Choroid plexus epithelial cell (primary cell): ENCODE measurements at regions not wholly inside any gene's neighbourhood (a gene's known extent, or its start where the extent isn't known, plus 50 kb on each side); places are given as distances from the start of the nearest gene placed in this dataset.

ENCODE experiments used
- DNase-seq: peaks from one replicate; pipeline ENCODE4 v3.0.0-alpha.2; 2010; ENCODE audit warnings: low read depth
- H3K4me3 ChIP-seq: 2 replicates; pipeline ENCODE4 v1.5.1; 2011; ENCODE audit warnings: low read depth, mild to moderate bottlenecking, control low read depth, low read length, moderate library complexity
- TF ChIP-seq, protein P1 (sequence below): conservative IDR thresholded peaks from 2 replicates; pipeline ENCODE4 v1.5.1; 2011; ENCODE audit warnings: low read depth, mild to moderate bottlenecking, control low read depth, inconsistent platforms, low read length, moderate library complexity

DNA sequence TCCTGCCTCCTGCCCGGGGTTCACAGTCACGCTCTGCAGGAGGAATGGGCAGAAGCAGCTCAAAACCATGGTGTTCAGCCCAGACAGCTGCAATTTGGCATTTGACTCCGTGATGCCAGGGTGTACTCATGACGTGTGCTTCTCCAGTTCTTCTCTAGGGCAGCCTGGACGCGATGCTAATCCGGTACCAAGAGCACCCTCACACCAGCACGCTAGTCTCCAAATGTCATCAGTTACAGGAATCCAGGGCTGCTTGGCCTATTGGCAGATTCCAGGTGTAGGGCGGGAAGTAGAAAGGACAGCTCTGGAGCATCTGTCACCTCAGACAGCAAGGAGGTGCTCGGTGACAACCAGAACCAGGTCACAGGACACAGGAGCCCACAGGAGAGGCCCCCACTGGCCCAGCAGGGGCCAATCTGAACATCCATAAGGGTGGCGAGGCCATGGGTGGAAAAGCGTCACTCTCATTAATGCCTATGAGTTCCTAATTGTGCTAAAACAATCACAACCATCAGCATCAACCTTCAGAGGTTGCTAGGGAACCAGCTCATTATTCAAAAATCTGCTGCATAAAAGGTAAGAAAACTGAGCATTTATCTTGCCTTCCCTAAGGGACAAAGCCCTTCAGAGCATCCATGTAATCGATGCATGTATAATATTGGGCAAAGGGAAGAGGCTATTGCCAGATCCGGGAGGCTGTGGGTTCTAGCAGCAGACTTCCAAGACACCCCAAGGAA lies 241.9 kb upstream of the IRX4 start:
- no peak overlapping the region for H3K4me3 ChIP-seq
- no peak for DNase-seq
- TF ChIP-seq, protein P1, sequence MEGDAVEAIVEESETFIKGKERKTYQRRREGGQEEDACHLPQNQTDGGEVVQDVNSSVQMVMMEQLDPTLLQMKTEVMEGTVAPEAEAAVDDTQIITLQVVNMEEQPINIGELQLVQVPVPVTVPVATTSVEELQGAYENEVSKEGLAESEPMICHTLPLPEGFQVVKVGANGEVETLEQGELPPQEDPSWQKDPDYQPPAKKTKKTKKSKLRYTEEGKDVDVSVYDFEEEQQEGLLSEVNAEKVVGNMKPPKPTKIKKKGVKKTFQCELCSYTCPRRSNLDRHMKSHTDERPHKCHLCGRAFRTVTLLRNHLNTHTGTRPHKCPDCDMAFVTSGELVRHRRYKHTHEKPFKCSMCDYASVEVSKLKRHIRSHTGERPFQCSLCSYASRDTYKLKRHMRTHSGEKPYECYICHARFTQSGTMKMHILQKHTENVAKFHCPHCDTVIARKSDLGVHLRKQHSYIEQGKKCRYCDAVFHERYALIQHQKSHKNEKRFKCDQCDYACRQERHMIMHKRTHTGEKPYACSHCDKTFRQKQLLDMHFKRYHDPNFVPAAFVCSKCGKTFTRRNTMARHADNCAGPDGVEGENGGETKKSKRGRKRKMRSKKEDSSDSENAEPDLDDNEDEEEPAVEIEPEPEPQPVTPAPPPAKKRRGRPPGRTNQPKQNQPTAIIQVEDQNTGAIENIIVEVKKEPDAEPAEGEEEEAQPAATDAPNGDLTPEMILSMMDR, result no peak

DNA sequence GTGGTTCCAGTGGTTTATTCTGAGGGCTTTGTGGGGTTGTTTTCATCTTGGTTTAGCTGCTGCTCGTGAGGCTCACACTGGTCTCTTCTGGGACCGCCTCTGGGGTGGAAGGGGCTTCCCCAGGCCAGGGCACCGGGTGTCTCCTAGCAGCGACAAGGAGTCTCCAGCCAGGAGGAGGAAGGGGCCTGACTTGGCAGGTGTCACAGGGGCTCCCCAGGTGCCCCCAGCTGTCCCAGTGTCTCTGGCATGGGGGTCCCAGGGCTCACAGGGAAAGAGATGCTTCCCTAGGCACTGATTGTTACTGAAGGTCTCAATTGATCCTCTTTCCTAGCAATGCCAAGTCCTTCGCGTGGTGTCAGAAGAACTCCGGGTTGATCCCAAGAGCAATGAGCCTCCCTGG lies 241.1 kb upstream of the IRX4 start:
- no peak for DNase-seq
- H3K4me3 ChIP-seq, result no peak overlapping the region
- TF ChIP-seq, protein P1, result no peak

DNA sequence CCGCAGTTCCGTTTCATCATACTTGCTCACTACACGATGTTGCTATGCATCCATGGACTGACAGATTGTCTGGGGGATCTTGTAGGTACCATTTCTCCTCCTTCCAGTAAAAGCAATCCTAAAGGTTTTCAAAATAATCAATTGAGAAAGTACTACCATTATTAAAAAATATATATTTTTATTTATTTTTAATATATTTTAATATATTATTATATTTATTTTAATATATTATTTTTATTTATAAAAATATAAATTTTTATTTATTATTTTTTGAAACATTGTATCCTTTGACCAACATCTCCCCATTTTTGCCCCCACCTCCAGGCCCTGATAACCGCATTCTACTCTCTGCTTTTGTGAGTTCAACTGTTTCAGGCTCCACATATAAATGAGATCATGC lies 237.6 kb upstream of the IRX4 start:
- no peak for DNase-seq
- no peak overlapping the region for H3K4me3 ChIP-seq
- TF ChIP-seq, protein P1, result no peak

DNA sequence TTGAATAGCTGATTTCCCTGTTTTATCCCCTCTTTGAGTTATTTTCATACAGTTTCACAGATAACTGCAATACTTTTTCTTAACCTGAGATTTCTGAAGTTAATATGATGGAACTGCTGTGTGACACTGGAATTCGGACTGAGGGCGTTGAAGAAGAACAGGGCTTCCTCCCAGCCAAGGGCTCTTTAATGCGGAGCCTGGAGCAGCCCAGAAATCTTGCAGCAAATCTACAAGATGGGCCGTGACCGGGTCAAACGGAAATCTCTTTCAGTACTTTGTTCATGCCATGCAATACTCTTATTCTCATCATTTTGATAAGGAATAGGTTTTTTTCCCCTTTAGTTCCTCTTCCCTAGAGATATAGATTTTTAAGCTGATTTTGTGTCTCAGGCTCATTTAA lies 236.8 kb upstream of the IRX4 start:
- H3K4me3 ChIP-seq, result no peak overlapping the region
- TF ChIP-seq, protein P1, result no peak

DNA sequence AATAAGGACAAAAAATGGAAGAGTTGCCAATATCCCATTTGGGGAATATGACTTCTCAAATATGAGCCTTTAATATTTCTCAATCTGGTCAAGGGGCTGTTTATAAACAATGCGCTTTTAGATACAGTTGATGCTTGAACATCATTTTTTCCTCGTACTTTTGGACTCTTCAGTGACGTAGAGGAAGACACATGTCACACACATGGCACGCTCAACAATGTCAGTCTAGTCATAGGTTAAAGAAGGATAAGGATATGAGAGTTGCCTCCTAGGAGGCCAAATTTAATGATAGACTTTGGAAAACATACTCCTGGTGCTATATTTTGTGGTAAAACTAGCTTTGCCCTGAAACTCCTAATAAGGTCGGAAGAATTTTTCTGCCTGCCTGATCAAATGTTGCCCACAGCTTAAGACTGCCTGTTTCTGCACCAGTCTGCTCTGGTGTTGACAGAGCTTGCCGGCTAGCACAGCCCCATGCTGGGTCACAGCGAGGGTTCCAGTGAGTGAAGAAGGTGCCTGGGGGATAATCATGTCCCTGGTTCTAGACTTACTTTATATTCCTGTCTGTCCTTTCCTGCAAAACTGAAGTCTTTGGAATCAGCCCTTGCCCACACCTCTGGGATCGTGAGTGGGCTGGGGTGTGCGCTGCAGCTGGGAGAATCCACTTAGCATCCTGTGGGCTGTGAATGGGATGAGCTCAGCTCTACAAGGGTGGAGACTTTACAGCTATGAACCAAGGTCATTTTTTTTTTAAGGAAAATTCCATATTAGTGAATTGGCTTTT lies 230.8 kb upstream of the IRX4 start:
- no peak for DNase-seq
- H3K4me3 ChIP-seq, result no peak overlapping the region
- TF ChIP-seq, protein P1, result no peak

More for the DNA sequence above, 236.8 kb upstream of the IRX4 start:
- no peak for DNase-seq

DNA sequence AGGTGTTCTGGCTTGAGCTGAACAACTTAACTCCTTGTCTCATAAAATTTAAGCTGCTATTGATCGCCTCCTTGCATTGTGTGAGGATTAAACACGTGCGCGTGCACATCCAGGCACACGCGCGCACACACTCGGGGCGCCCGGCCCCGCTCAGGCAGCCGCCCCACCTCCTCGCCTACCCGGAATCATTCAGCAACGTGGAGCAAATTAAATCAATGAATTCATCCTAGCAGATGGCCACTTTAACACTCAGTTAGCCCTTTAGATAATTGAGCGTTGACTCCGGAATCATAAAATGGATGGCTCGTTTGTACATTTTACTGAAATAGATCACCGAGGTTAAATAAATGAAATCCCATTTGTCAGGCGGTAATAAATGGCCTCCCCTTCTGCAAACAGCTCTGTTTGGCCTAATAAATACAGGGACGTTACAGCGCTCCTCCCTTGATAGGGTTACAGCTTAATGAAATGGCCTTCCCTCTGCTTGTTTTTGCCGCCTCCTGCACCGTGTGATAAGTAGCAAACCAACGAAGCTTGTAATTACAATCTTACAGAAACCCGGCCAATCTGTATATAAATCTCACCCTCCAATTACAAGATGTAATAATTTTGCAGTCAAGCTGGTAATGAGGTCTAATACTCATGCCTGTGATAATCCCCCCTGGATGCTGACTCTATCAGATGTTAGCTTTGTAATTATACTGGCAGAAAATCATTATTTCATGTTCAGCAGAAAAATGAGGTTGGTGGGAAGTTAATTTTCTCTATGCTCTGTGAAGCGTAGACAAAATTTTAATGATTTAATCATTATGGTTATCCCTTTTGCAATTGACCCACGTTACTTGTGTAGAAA lies 229.7 kb upstream of the IRX4 start:
- TF ChIP-seq, protein P1, result no peak
- DNase-seq, result no peak
- H3K4me3 ChIP-seq, result no peak overlapping the region
